Amygdala (tissue), 56 donors: ENCODE measurements at regions not wholly inside any gene's neighbourhood (a gene's known extent, or its start where the extent isn't known, plus 50 kb on each side); places are given as distances from the start of the nearest gene placed in this dataset.
"Not testable (repeated sequence)": the region's sequence is repeated elsewhere in the genome, so short reads cannot be mapped to it uniquely, and the experiment has no call there.

ENCODE experiments used
- DNase-seq, 56 donors: peaks; one replicate each; lab custom pipeline; 2025; lab: John Stamatoyannopoulos, UW

DNA sequence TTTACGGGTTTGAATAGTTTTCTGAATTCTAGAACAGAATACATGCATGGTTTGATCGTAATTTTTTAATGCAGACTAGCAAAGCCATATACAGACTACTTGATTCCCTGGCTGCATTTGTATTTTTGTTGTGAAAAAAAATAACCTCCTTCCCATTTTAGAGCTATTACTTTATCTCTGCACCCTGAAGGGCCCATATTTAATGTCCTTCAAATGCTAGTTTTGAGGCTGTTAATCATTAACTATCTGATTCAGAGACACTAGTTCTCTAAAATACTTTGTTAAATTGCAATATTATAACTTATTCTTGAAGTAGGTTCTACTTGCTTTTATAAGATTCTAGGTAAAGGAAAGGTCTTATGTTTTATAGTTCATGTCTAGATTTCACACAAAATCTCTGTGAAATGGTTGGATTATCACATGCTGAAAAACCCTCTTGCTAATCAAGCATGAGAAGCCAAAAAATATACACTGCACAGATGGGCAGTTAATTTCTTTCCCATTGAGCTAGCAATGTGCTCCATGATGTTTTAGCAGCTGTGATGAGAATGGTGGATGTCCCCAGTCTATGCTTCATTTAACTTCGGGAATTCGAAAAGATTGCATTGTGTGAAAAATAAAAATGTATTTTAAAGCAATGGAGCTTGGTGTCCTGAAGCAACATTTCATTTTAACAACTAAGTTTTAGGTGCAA lies 634.0 kb upstream of the BCHE start:
- no peak for DNase-seq

GRCh38 chr3:166462891-166463470 lies 625.8 kb upstream of the BCHE start:
- no peak for DNase-seq

- no peak for DNase-seq
Measured at GRCh38 chr3:166461626-166462025, 624.4 kb upstream of the BCHE start.

DNA sequence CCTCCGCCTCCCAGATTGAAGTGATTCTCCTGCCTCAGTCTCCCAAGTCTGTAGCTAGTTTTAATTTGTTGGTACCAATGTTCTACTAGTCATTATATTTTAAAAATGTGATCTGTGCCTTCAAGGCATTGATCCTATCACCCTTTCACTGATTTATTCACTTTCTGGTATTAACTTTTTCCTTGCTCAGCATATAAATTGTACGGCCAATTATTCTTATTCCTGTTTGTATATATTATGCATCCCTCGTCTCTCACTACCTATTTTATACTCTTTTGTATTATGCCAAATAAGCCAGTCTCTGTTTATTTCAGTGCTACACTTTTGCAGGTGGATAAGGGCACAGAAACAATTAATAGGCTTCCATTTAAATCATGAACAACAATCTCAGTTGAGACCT lies 620.2 kb upstream of the BCHE start:
- DNase-seq: no peak

- DNase-seq: no peak
Measured at GRCh38 chr3:166456286-166456685, 619.1 kb upstream of the BCHE start.

DNA sequence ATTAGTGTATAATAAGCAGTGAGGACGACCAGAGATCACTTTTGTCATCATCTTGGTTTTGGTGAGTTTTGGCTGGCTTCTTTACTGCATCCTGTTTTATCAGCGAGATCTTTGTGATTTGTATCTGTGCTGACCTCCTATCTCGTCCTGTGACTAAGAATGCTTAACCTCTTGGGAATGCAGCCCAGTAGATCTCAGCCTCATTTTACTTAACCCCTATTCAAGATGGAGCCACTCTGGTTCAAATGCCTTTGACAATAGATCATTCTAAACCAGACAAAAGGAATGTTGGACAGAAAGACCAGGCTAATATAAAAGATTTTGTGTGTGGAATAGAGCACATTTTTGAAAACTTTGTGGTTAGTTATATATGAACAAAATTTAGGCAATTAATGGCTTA lies 618.5 kb upstream of the BCHE start:
- DNase-seq: no peak

DNA sequence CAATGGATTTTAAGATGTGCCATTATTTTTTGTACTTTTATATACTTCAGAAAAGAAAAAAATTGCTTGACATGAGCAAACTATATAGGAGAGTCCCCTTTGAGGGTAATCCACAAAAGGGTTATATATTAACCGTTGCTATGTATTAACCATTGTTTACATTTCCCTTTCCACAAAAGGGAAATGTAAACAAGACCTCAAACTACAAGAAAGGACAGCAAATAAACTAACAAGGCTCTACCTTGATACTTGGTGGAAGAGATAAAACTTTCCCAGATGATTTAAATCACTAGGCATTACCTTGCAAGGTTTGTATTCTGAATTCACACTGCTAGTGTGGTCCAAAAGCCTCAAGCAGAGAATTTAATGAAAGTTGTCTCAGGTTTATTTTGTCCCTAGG lies 616.3 kb upstream of the BCHE start:
- DNase-seq: no peak

DNA sequence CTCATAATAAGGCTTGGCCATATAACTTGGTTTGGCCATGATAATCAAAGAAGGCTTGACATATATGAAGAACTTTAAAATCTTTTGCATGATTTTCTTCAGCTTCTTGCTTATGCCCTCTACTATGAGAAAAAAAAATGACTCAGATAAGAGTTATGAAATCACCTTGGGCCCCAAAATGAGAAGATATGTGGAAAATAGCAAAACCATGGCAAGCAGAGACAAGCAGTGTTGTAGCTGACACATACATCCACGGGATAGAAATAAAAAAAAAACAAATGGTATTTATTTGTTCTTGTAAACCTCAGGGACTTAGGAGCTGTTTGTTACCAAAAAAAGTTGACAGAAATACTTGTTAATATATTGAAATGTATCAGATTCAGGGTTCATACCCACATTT lies 614.8 kb upstream of the BCHE start:
- no peak for DNase-seq

DNA sequence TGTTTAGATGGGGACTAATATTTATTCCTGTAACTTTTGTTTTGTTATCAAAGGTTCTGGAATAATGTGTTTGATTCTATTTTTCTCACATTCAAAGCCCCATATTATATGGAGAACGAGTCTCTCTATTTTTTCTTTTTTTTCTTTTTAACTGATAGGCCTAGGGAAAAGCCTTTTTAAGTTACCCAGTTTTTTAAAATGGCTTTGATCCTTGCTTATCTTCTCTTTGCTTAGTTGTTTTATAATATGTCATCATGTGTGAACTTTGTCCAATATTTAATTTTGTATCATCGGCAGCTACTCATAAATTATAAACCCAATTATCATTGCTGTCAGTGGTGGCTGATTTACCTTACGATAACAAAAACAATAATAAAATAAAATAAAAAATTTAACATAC lies 610.3 kb upstream of the BCHE start:
- DNase-seq: no peak

DNA sequence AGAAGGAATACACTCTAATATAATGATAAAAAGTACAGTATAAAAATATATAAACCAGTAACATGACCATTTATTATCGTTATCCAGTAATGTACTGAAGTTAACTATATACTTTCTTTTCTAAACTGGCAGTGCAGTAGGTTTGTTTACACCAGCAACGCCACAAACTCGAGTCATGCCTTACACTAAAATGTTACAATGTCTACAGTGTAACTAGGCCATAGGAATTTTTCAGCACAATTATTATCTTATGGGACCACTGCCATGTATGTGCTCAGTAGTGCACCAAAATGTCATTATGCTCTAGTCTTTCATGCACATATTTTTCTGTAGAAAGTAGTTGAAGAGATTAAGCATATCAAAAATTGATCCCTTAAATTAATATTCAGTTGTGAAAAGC lies 609.8 kb upstream of the BCHE start:
- DNase-seq: no peak

DNA sequence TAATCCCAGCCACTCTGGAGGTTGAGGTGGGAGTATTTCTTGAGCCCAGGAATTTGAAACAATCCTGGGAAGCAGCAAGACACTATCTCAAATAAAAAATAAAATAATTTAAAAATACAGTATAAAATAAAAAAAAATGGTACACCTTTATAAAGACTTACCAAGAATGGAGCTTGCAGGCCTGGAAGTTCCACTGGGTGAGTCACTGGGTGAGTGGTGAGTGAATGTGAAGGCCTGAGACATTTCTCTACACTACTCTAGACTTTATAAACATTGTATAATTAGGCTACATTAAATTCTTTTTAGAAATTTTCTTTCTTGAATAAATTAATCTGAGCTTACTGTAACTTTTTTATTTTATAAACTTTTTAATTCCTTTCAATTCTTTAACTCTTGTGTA lies 609.1 kb upstream of the BCHE start:
- DNase-seq: no peak

- no peak for DNase-seq
Measured at GRCh38 chr3:166445865-166446264, 608.6 kb upstream of the BCHE start.

- no peak for DNase-seq
Measured at GRCh38 chr3:166444756-166445155, 607.5 kb upstream of the BCHE start.

DNA sequence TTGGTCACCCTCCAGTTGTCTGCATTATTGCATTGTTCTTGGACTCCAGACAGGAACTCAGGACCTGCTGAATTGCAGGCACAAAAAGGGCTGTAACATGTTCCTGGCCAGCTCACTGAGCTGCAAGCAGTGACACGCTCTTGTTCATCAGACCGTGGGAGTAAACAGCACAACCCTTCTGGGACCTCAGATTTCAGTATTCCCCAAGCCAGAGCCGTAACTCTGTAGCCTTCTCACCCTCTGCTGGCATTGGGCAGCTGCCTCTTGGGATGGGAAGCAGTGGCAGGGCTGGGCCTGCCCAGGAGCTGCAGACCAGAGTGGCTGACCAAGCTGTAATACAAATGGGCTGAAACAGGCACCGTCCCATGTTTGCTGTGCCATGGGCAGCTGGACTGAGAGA lies 607.1 kb upstream of the BCHE start:
- DNase-seq: no peak

GRCh38 chr3:166435469-166436057 lies 598.3 kb upstream of the BCHE start:
- DNase-seq: no peak

- DNase-seq: no peak
Measured at GRCh38 chr3:166433060-166433459, 595.8 kb upstream of the BCHE start.

- DNase-seq: peak in 1 of 56 donors; percentile 1
Measured at GRCh38 chr3:166425900-166426611, 588.8 kb upstream of the BCHE start.

GRCh38 chr3:166425021-166425420 lies 587.8 kb upstream of the BCHE start:
- DNase-seq: no peak

- DNase-seq: not testable (repeated sequence)
Measured at GRCh38 chr3:166423824-166424513, 586.7 kb upstream of the BCHE start.

- DNase-seq: no peak
Measured at GRCh38 chr3:166422556-166422955, 585.3 kb upstream of the BCHE start.

DNA sequence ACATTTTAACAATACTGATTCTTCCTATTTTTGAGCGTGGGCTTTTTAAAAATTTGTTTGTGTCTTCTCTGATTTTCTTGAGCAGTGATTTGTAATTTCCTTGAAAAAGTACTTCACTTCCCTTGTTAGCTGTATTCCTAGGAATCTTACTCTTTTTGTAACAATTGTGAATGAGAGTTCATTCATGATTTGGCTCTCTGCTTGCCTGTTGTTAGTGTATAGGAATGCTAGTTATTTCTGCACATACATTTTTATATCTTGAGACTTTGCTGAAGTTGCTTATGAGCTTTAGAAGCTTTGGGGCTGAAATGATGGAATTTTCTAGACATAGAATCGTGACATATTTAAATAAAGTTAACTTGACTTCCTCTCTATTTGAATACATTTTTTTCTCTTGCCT lies 582.8 kb upstream of the BCHE start:
- no peak for DNase-seq
